ENCODE measurements at regions not wholly inside any gene's neighbourhood (a gene's known extent, or its start where the extent isn't known, plus 50 kb on each side); places are given as distances from the start of the nearest gene placed in this dataset.
"Not testable (repeated sequence)": the region's sequence is repeated elsewhere in the genome, so short reads cannot be mapped to it uniquely, and the experiment has no call there.

DNA sequence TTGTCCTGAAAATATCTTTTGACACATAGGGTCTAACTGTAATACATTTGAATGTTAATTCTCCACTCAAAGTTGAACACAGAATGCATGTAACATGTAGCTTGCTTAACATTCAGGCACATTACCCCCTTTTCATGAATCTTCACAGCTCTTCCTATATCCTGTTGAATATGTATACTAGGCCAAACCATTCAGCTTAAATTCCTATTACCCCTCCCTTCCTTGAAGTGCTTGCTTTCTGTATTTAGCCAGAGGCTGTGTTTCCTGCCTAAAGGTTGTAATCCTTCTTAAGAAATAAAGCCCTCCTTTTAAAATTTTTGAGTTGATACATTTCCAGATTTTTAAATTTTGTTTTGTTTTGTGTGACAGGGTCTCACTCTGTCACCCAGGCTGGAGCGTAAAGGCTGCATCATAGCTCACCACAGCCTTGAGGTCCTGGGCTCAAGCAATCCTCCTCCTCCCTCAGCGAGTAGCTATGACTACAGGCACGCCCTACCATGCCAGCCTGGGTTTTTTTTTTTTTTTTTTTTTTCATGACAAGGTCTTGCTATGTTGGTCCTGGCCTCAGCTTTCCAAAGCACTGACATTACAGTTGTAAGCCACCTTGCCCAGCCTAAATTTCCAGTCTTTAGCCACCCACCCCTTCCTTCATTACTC is 357.6 kb downstream of the DSC3 start:
- Histone ChIP-seq H3K27ac (ENCODE audit: insufficient read depth, low read depth, low read length, poor library complexity, severe bottlenecking) (no peak overlapping the region), H3K4me1 (ENCODE audit: control insufficient read depth, insufficient read depth, low read length) (no peaks in the 10 kb centered on the region), H3K9me3 (ENCODE audit: control insufficient read depth, low read length) (no peaks in the 10 kb centered on the region), H3K4me3 (ENCODE audit: insufficient read depth, low read depth, low read length) (no peak overlapping the region), H3K27me3 (ENCODE audit: control insufficient read depth, insufficient read depth, low read length, poor library complexity, severe bottlenecking) (no peaks in the 10 kb centered on the region), H3K36me3 (ENCODE audit: control insufficient read depth, insufficient read depth, low read length) (no peaks in the 10 kb centered on the region)
- WGBS, 2 experiments = 43 to 48% methylated on average over 3 of the region's 3 CpGs

DNA sequence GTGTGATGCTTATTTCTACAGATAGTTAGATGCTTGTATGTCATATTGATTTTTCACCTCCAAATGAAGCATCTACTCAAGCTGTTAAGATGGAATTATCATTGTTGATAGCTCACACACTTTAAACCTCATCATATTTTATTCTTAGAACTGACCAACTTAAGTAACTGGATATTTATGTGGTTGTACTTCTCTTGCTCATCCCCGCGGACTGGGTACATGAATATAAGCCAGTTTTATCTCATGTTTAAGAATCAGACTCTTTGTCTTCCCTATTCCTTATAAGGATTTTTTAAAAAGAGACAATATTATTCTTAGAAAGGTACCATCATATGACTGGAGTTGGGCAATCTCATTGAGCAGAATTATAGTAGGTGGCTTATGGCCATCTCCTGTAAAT is 358.7 kb downstream of the DSC3 start:
- no CpG with 5 or more reads among the region's 2 CpGs for WGBS, 2 experiments
- Histone ChIP-seq H3K4me3 (ENCODE audit: insufficient read depth, low read depth, low read length) (no peak overlapping the region), H3K27me3 (ENCODE audit: control insufficient read depth, insufficient read depth, low read length, poor library complexity, severe bottlenecking) (no peaks in the 10 kb centered on the region), H3K36me3 (ENCODE audit: control insufficient read depth, insufficient read depth, low read length) (no peaks in the 10 kb centered on the region), H3K4me1 (ENCODE audit: control insufficient read depth, insufficient read depth, low read length) (no peaks in the 10 kb centered on the region), H3K9me3 (ENCODE audit: control insufficient read depth, low read length) (no peaks in the 10 kb centered on the region), H3K27ac (ENCODE audit: insufficient read depth, low read depth, low read length, poor library complexity, severe bottlenecking) (no peak overlapping the region)

DNA sequence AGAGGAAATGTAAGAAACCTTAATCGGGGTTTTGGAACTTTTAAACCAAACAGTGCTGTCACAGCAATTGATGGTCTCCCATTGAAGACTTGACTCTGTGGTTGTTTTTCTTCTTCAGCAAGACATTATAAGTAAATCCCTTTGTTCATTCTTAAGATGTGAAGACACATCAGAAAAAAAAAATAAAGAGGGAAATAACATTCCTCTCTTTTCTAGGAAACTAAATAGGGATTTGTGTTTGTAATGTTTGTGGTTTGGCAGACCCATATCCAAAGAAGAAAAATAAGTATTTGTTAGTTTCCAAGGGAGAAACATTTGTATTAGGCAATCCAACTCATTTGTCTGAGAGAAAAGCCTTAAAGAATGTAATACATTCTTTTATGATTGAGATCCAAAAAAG is 359.9 kb downstream of the DSC3 start:
- no peaks in the 10 kb centered on the region for H3K4me1 ChIP-seq (ENCODE audit: control insufficient read depth, insufficient read depth, low read length)
- H3K36me3 ChIP-seq (ENCODE audit: control insufficient read depth, insufficient read depth, low read length) = no peaks in the 10 kb centered on the region
- no peak overlapping the region for H3K4me3 ChIP-seq (ENCODE audit: insufficient read depth, low read depth, low read length)
- no peaks in the 10 kb centered on the region for H3K27me3 ChIP-seq (ENCODE audit: control insufficient read depth, insufficient read depth, low read length, poor library complexity, severe bottlenecking)
- no peaks in the 10 kb centered on the region for H3K9me3 ChIP-seq (ENCODE audit: control insufficient read depth, low read length)
- WGBS, 2 experiments = 95 to 100% methylated on average over 1 of the region's 1 CpG
- H3K27ac ChIP-seq (ENCODE audit: insufficient read depth, low read depth, low read length, poor library complexity, severe bottlenecking) = no peak overlapping the region

DNA sequence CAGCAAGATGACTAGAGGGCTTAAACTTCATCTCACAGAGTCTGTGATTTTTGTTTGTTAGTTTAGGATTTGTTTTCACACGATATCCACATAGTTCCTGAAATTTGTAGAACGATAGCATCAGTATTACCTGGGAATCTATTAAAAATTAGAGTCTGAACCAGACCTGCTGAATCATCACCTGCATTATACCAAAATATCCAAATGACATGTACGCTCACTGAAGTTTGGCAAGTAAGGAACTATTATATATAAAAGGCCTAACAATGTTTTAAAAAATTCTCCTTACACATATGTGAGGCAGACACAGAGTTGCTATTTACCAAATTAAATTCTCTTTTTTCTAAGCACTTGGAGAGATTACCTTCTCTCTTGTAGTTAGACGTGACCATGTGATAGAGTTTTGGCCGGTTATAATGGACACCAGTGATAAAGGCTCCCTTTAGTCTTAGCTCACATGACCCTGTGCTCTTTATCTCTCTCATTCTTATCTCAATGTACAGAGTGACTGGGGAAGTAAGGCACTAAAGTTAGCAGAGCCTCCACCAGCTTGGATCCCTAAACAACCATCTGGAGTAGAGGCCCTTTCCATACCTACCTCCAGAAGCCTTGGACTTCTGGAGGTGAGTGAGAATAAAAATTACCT is 363.1 kb downstream of the DSC3 start:
- Histone ChIP-seq H3K4me1 (ENCODE audit: control insufficient read depth, insufficient read depth, low read length) (no peaks in the 10 kb centered on the region), H3K4me3 (ENCODE audit: insufficient read depth, low read depth, low read length) (no peak overlapping the region), H3K27ac (ENCODE audit: insufficient read depth, low read depth, low read length, poor library complexity, severe bottlenecking) (no peak overlapping the region), H3K27me3 (ENCODE audit: control insufficient read depth, insufficient read depth, low read length, poor library complexity, severe bottlenecking) (no peaks in the 10 kb centered on the region), H3K36me3 (ENCODE audit: control insufficient read depth, insufficient read depth, low read length) (no peaks in the 10 kb centered on the region), H3K9me3 (ENCODE audit: control insufficient read depth, low read length) (no peaks in the 10 kb centered on the region)
- 87 to 95% methylated on average over 4 of the region's 5 CpGs for whole genome bisulfite sequencing, 2 experiments

DNA sequence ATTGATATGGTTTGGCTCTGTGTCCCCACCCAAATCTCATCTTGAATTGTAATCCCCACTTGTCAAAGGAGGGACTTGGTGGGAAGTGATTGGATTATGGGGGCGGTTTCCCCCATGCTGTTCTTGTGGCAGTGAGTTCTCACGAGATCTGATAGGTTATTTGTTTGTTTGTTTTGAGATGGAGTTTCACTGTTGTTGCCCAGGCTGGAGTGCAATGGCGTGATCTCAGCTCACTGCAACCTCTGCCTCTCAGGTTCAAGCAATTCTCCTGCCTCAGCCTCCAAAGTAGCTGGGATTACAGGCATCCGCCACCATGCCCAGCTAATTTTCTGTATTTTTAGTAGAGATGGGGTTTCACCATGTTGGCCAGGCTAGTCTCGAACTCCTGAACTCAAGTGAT is 364.7 kb downstream of the DSC3 start:
- not testable (repeated sequence) for H3K4me1 ChIP-seq (ENCODE audit: control insufficient read depth, insufficient read depth, low read length); H3K27ac ChIP-seq (ENCODE audit: insufficient read depth, low read depth, low read length, poor library complexity, severe bottlenecking); H3K4me3 ChIP-seq (ENCODE audit: insufficient read depth, low read depth, low read length); H3K27me3 ChIP-seq (ENCODE audit: control insufficient read depth, insufficient read depth, low read length, poor library complexity, severe bottlenecking); H3K9me3 ChIP-seq (ENCODE audit: control insufficient read depth, low read length); H3K36me3 ChIP-seq (ENCODE audit: control insufficient read depth, insufficient read depth, low read length)
- WGBS, 2 experiments = 83 to 91% methylated on average over 5 of the region's 5 CpGs

DNA sequence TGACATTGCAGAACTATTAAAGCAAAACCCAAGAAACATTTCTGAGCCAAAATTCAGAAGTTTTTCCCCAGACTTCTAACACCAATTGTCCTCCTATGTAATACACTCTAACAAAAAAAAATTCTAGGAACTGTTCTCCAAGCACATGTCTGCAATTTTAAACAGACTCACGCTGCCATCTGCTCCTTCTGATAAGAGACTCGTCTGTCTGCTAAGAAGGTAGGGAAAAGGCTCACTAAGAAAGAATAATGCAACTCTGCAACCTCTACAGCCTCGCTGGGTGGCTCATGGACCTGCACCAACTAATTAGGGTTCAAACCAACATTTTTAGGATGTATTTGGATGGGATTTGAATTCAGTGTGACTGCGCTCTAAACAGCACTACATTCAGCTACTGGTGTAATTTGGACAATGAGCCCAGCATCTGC is 366.5 kb downstream of the DSC3 start:
- no peak overlapping the region for H3K27ac ChIP-seq (ENCODE audit: insufficient read depth, low read depth, low read length, poor library complexity, severe bottlenecking)
- H3K4me1 ChIP-seq (ENCODE audit: control insufficient read depth, insufficient read depth, low read length) = no peaks in the 10 kb centered on the region
- H3K27me3 ChIP-seq (ENCODE audit: control insufficient read depth, insufficient read depth, low read length, poor library complexity, severe bottlenecking) = no peaks in the 10 kb centered on the region
- no peak overlapping the region for H3K4me3 ChIP-seq (ENCODE audit: insufficient read depth, low read depth, low read length)
- H3K36me3 ChIP-seq (ENCODE audit: control insufficient read depth, insufficient read depth, low read length) = no peaks in the 10 kb centered on the region
- H3K9me3 ChIP-seq (ENCODE audit: control insufficient read depth, low read length) = no peaks in the 10 kb centered on the region
- 66 to 75% methylated on average over 4 of the region's 4 CpGs for WGBS, 2 experiments

DNA sequence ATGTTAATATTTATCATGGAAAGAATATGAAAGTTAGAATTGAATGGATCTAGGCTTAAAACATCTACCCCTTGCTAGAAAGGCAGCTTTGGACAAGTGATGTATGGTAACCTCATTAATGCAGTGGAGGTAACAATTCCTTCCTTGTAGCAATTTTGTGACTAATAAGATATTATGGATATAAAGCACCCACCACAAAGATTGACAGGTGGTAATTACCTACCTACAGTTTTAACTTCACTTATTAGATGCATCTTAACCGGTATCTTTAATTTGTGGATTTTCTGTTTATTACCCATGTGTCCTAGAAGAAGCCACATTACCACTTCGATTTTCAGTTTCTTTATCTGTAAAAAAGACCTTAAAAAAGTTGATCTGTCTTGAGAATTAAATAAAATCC is 367.0 kb downstream of the DSC3 start:
- H3K36me3 ChIP-seq (ENCODE audit: control insufficient read depth, insufficient read depth, low read length) = no peaks in the 10 kb centered on the region
- no peak overlapping the region for H3K4me3 ChIP-seq (ENCODE audit: insufficient read depth, low read depth, low read length)
- H3K4me1 ChIP-seq (ENCODE audit: control insufficient read depth, insufficient read depth, low read length) = no peaks in the 10 kb centered on the region
- no peak overlapping the region for H3K27ac ChIP-seq (ENCODE audit: insufficient read depth, low read depth, low read length, poor library complexity, severe bottlenecking)
- H3K9me3 ChIP-seq (ENCODE audit: control insufficient read depth, low read length) = no peaks in the 10 kb centered on the region
- 95% methylated on average over 2 of the region's 2 CpGs; no CpG with 5 or more reads in 1 of the 2 experiments for WGBS, 2 experiments
- H3K27me3 ChIP-seq (ENCODE audit: control insufficient read depth, insufficient read depth, low read length, poor library complexity, severe bottlenecking) = no peaks in the 10 kb centered on the region

DNA sequence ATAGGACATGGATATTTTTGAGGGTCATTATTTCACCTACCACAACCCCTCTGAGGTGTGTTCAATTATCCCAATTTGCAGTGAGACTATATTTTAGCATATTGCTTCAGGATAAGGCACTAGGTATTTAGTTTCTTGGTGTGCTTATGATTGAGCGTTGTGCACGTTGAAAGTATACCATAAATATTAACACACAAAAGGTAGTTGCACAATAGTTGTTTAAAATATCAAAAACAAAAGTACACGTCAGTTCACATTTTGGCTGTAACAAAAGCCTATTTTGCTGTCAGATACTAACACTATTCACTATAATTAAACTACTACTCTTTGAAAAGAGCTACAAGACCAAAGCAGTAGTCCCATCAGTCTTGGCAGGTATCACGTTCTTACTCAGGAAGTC is 367.5 kb downstream of the DSC3 start:
- Histone ChIP-seq H3K36me3 (ENCODE audit: control insufficient read depth, insufficient read depth, low read length) (no peaks in the 10 kb centered on the region), H3K27me3 (ENCODE audit: control insufficient read depth, insufficient read depth, low read length, poor library complexity, severe bottlenecking) (no peaks in the 10 kb centered on the region)
- WGBS, 2 experiments = 98 to 100% methylated on average over 1 to 2 of the region's 4 CpGs

DNA sequence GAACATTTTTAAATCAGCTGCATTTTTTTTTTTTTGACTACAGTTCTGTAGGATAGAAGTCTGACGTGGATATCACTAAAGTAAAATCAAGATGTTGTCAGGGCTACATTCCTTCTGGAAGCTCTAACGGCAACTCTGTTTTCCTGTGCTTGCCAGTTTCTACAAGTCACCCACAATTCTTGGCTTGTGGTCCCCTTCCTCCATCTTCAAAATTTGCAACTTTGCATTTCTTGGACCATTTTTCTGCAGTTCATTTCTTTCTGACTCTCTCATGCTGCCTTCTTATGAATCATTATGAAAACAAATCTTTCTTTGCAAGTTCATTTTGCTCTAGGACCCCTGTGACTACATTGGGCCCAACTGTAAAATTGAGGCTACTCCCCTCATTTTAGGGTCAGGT is 367.9 kb downstream of the DSC3 start:
- H3K27me3 ChIP-seq (ENCODE audit: control insufficient read depth, insufficient read depth, low read length, poor library complexity, severe bottlenecking) = no peaks in the 10 kb centered on the region
- 86 to 94% methylated on average over 2 of the region's 2 CpGs for WGBS, 2 experiments

More for the DNA sequence above, 367.5 kb downstream of the DSC3 start:
- no peaks in the 10 kb centered on the region for H3K4me1 ChIP-seq (ENCODE audit: control insufficient read depth, insufficient read depth, low read length)
- no peaks in the 10 kb centered on the region for H3K9me3 ChIP-seq (ENCODE audit: control insufficient read depth, low read length)
- no peak overlapping the region for H3K27ac ChIP-seq (ENCODE audit: insufficient read depth, low read depth, low read length, poor library complexity, severe bottlenecking)
- H3K4me3 ChIP-seq (ENCODE audit: insufficient read depth, low read depth, low read length) = no peak overlapping the region

DNA sequence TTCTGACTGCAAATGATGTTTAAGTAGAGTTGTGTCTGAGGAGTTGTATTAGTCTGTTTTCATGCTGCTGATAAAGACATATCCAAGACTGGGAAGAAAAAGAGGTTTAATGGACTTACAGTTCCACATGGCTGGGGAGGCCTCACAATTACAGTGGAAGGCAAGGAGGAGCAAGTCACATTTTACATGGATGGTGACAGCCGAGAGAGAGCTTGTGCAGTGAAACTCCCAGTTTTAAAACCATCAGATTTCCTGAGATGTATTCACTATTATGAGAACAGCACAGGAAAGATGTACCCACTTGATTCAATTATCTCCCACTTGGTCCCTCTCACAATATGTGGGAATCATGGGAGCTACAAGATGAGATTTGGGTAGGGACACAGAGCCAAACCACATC is 370.1 kb downstream of the DSC3 start:
- not testable (repeated sequence) for H3K4me1 ChIP-seq (ENCODE audit: control insufficient read depth, insufficient read depth, low read length); H3K4me3 ChIP-seq (ENCODE audit: insufficient read depth, low read depth, low read length); H3K27ac ChIP-seq (ENCODE audit: insufficient read depth, low read depth, low read length, poor library complexity, severe bottlenecking); H3K9me3 ChIP-seq (ENCODE audit: control insufficient read depth, low read length); H3K36me3 ChIP-seq (ENCODE audit: control insufficient read depth, insufficient read depth, low read length); H3K27me3 ChIP-seq (ENCODE audit: control insufficient read depth, insufficient read depth, low read length, poor library complexity, severe bottlenecking)
- 97 to 100% methylated on average over 1 of the region's 1 CpG for WGBS, 2 experiments

More for the DNA sequence above, 367.9 kb downstream of the DSC3 start:
- no peak overlapping the region for H3K27ac ChIP-seq (ENCODE audit: insufficient read depth, low read depth, low read length, poor library complexity, severe bottlenecking)
- H3K4me1 ChIP-seq (ENCODE audit: control insufficient read depth, insufficient read depth, low read length) = no peaks in the 10 kb centered on the region
- no peaks in the 10 kb centered on the region for H3K36me3 ChIP-seq (ENCODE audit: control insufficient read depth, insufficient read depth, low read length)
- H3K4me3 ChIP-seq (ENCODE audit: insufficient read depth, low read depth, low read length) = no peak overlapping the region
- H3K9me3 ChIP-seq (ENCODE audit: control insufficient read depth, low read length) = no peaks in the 10 kb centered on the region
